Osteoblast (primary cell): ENCODE measurements at regions not wholly inside any gene's neighbourhood (a gene's known extent, or its start where the extent isn't known, plus 50 kb on each side); places are given as distances from the start of the nearest gene placed in this dataset.

Source experiments
- DNase-seq: peaks from one replicate; pipeline ENCODE4 v3.0.0; 2011; ENCODE audit warnings: low spot score, mixed read lengths; ENCODE audit not compliant: insufficient read length; ENCODE audit errors: missing footprints
- H2AFZ ChIP-seq: 2 replicates; pipeline ENCODE4 v1.6.0; 2011; ENCODE audit warnings: mild to moderate bottlenecking, low read length
- H3K27ac ChIP-seq: 2 replicates; pipeline ENCODE4 v1.5.1; 2011; ENCODE audit warnings: mild to moderate bottlenecking, low read depth, low read length, moderate library complexity
- H3K27me3 ChIP-seq: 2 replicates; pipeline ENCODE4 v1.6.0; 2012; ENCODE audit warnings: mild to moderate bottlenecking, control low read depth, inconsistent platforms, low read length, moderate library complexity; ENCODE audit not compliant: insufficient read depth
- H3K36me3 ChIP-seq: 2 replicates; pipeline ENCODE4 v1.5.1; 2011; ENCODE audit warnings: mild to moderate bottlenecking, low read length, control low read depth, moderate library complexity; ENCODE audit not compliant: insufficient read depth
- H3K4me1 ChIP-seq: 2 replicates; pipeline ENCODE4 v1.5.1; 2011; ENCODE audit warnings: mild to moderate bottlenecking, low read length, control low read depth, moderate library complexity; ENCODE audit not compliant: insufficient read depth
- H3K4me2 ChIP-seq: 2 replicates; pipeline ENCODE4 v1.6.0; 2011; ENCODE audit warnings: mild to moderate bottlenecking, low read length; ENCODE audit not compliant: insufficient read depth
- H3K4me3 ChIP-seq: fragments of 200-600 bp; sonication (generic); 3 replicates; pipeline ENCODE4 v1.5.1; 2012; ENCODE audit warnings: mild to moderate bottlenecking, low read length, inconsistent platforms; ENCODE audit not compliant: insufficient read depth
- H3K79me2 ChIP-seq: 2 replicates; pipeline ENCODE4 v1.6.0; 2012; ENCODE audit warnings: mild to moderate bottlenecking, low read length, control low read depth, inconsistent platforms; ENCODE audit not compliant: insufficient read depth
- H3K9me3 ChIP-seq: 2 replicates; pipeline ENCODE4 v1.5.1; 2011; ENCODE audit warnings: low read depth, low read length, control low read depth
- H4K20me1 ChIP-seq: 2 replicates; pipeline ENCODE4 v1.6.0; 2012; ENCODE audit warnings: mild to moderate bottlenecking, low read length, control low read depth; ENCODE audit not compliant: insufficient read depth
- CTCF ChIP-seq: IDR thresholded peaks from 2 replicates; pipeline ENCODE4 v1.5.1; 2011; ENCODE audit warnings: mild to moderate bottlenecking, low read depth, low read length, moderate library complexity; ENCODE audit errors: extremely low read depth

GRCh38 chr22:48277868-48278581 lies 1515.6 kb downstream of the TBC1D22A start:
- DNase-seq = no peak
- H3K4me1 ChIP-seq = no peaks in the 10 kb centered on the region
- no peak overlapping the region for H2AFZ ChIP-seq
- no peaks in the 10 kb centered on the region for H3K79me2 ChIP-seq
- H4K20me1 ChIP-seq = no peaks in the 10 kb centered on the region
- no peak overlapping the region for H3K27ac ChIP-seq
- H3K4me2 ChIP-seq = no peak overlapping the region
- no peaks in the 10 kb centered on the region for H3K36me3 ChIP-seq
- no peaks in the 10 kb centered on the region for H3K27me3 ChIP-seq
- TF ChIP-seq CTCF = no peak
- H3K9me3 ChIP-seq = no peaks in the 10 kb centered on the region
- H3K4me3 ChIP-seq = no peak overlapping the region

GRCh38 chr22:48276994-48277867 lies 1514.8 kb downstream of the TBC1D22A start:
- Histone ChIP-seq H3K9me3 (no peaks in the 10 kb centered on the region), H3K4me1 (no peaks in the 10 kb centered on the region), H3K4me2 (no peak overlapping the region), H3K4me3 (no peak overlapping the region), H2AFZ (no peak overlapping the region), H3K36me3 (no peaks in the 10 kb centered on the region), H4K20me1 (no peaks in the 10 kb centered on the region), H3K27me3 (no peaks in the 10 kb centered on the region), H3K27ac (no peak overlapping the region), H3K79me2 (no peaks in the 10 kb centered on the region)
- no peak for DNase-seq
- no peak for TF ChIP-seq CTCF

DNA sequence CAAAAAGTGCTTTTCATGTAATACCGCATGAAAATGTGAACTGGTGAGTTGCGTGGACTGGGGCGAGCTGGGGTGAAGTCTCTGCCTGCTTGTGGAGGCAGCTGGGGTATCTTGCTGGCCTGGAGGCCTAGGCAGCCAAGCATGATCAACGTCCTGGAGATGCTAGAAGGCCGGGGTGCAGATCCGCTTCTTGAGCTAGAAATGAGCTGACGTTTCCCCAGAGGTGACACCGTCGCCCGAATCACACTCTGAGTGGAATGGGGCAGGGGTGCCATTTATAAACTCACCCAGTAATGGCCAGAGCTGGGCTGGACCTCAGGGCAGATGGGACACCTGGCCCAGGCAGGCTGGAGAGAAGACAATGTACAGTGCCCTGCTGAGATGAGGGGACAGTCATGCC lies 1513.0 kb downstream of the TBC1D22A start:
- Histone ChIP-seq H3K36me3 (no peaks in the 10 kb centered on the region), H4K20me1 (no peaks in the 10 kb centered on the region), H3K4me3 (no peak overlapping the region), H3K4me1 (no peaks in the 10 kb centered on the region), H3K4me2 (no peak overlapping the region), H3K9me3 (peaks cover 2% of the 10 kb centered on the region), H3K27me3 (no peaks in the 10 kb centered on the region), H2AFZ (no peak overlapping the region), H3K79me2 (no peaks in the 10 kb centered on the region), H3K27ac (no peak overlapping the region)
- TF ChIP-seq CTCF = no peak
- DNase-seq = peak; percentile 45

- TF ChIP-seq CTCF = no peak
- Histone ChIP-seq H3K9me3 (peaks cover 2% of the 10 kb centered on the region), H4K20me1 (no peaks in the 10 kb centered on the region), H3K4me3 (no peak overlapping the region), H3K27ac (no peak overlapping the region), H3K27me3 (no peaks in the 10 kb centered on the region), H3K4me2 (no peak overlapping the region), H3K36me3 (no peaks in the 10 kb centered on the region), H2AFZ (no peak overlapping the region), H3K4me1 (no peaks in the 10 kb centered on the region), H3K79me2 (no peaks in the 10 kb centered on the region)
- DNase-seq = no peak
Measured at GRCh38 chr22:48270731-48271130, 1508.3 kb downstream of the TBC1D22A start.
